Suppressor macrophage treated with lipopolysaccharide for 1 hour (primary cell): ENCODE measurements at regions not wholly inside any gene's neighbourhood (a gene's known extent, or its start where the extent isn't known, plus 50 kb on each side); places are given as distances from the start of the nearest gene placed in this dataset.
"Not testable (repeated sequence)": the region's sequence is repeated elsewhere in the genome, so short reads cannot be mapped to it uniquely, and the experiment has no call there.

Experiments
- DNase-seq, 3 donors: peaks; one replicate each; pipeline ENCODE4 v3.0.0-alpha.2; 2020 to 2022

- no peak for DNase-seq
Measured at GRCh38 chr2:238502088-238502810, 75.5 kb downstream of the ASB1 start.

- DNase-seq = no peak
Measured at GRCh38 chr2:238502956-238503791, 76.4 kb downstream of the ASB1 start.

- no peak for DNase-seq
Measured at GRCh38 chr2:238504181-238504931, 77.6 kb downstream of the ASB1 start.

- DNase-seq = no peak
Measured at GRCh38 chr2:238505119-238505891, 78.6 kb downstream of the ASB1 start.

- no peak for DNase-seq
Measured at GRCh38 chr2:238505892-238506280, 79.2 kb downstream of the ASB1 start.

- no peak for DNase-seq
Measured at GRCh38 chr2:238506371-238507068, 79.8 kb downstream of the ASB1 start.

GRCh38 chr2:238507836-238508235 is 81.1 kb downstream of the ASB1 start:
- DNase-seq = no peak

- DNase-seq = no peak
Measured at GRCh38 chr2:238509151-238509835, 82.6 kb downstream of the ASB1 start.

- DNase-seq = no peak
Measured at GRCh38 chr2:238509903-238510302, 83.2 kb downstream of the ASB1 start.

GRCh38 chr2:238510911-238511613 is 84.3 kb downstream of the ASB1 start:
- no peak for DNase-seq

- no peak for DNase-seq
Measured at GRCh38 chr2:238511614-238511950, 84.9 kb downstream of the ASB1 start.

GRCh38 chr2:238512247-238512867 is 85.6 kb downstream of the ASB1 start:
- DNase-seq = no peak

GRCh38 chr2:238513346-238513745 is 86.6 kb downstream of the ASB1 start:
- peak; percentile 57 to 73 (median 62) for DNase-seq

GRCh38 chr2:238514024-238514423 is 87.3 kb downstream of the ASB1 start:
- not testable (repeated sequence) for DNase-seq

- DNase-seq = no peak
Measured at GRCh38 chr2:238515377-238515776, 88.7 kb downstream of the ASB1 start.

GRCh38 chr2:238517209-238517608 is 90.5 kb downstream of the ASB1 start:
- DNase-seq = no peak

- DNase-seq = no peak
Measured at GRCh38 chr2:238518172-238518820, 91.6 kb downstream of the ASB1 start.

GRCh38 chr2:238518821-238519186 is 92.1 kb downstream of the ASB1 start:
- no peak for DNase-seq

GRCh38 chr2:238520359-238520886 is 93.7 kb downstream of the ASB1 start:
- no peak for DNase-seq

GRCh38 chr2:238521002-238521401 is 94.3 kb downstream of the ASB1 start:
- DNase-seq = no peak
